GM12878 (cell line): ENCODE measurements at regions not wholly inside any gene's neighbourhood (a gene's known extent, or its start where the extent isn't known, plus 50 kb on each side); places are given as distances from the start of the nearest gene placed in this dataset.

Experiments
- ATAC-seq: fragments of 200-7000 bp; cut with Tn5 transposase; 3 replicates; pipeline ENCODE4 v1.9.1; 2020; ENCODE audit warnings: mild to moderate bottlenecking, moderate library complexity
- BruUV-seq: library from RNA; stranded (reverse); fragments of 400-500 nt; replicated peaks from 2 replicates; lab custom pipeline; 2021; lab: Mats Ljungman, UMichigan
- CTCF ChIA-PET: fragments of 300-600 bp; sonication (Branson Sonifier 250); formaldehyde crosslinking; extraction: SDS; loops from one replicate; lab custom pipeline; 2021; ENCODE audit warnings: inconsistent platforms; lab: Yijun Ruan, JAX
- POLR2A ChIA-PET: fragments of 350-600 bp; formaldehyde crosslinking; extraction: SDS; loops from one replicate; lab custom pipeline; 2021; ENCODE audit warnings: inconsistent platforms; lab: Charles Lee
- RAD21 ChIA-PET: fragments of 300-600 bp; sonication (Branson Sonifier 250); formaldehyde crosslinking; loops from one replicate; lab custom pipeline; 2023; ENCODE audit warnings: antibody characterized with exemption; ENCODE audit not compliant: unreplicated experiment; lab: Charles Lee
- SMC1A ChIA-PET: fragments of 300-600 bp; sonication (Branson Sonifier 250); formaldehyde crosslinking; loops from one replicate; lab custom pipeline; 2023; ENCODE audit not compliant: unreplicated experiment, uncharacterized antibody; lab: Charles Lee
- DNase-seq: peaks from one replicate; pipeline ENCODE4 v3.0.0-alpha.2; 2011; ENCODE audit warnings: low read depth, low spot score
- FAIRE-seq: peaks from 3 replicates; lab custom pipeline; 2011; peaks lifted over from hg19 to GRCh38; lab: Jason Lieb, UNC
- H2AFZ ChIP-seq: 2 replicates; pipeline ENCODE4 v1.6.0; 2011; ENCODE audit warnings: low read depth, low read length, control low read depth; ENCODE audit not compliant: control insufficient read depth
- H3K27ac ChIP-seq: 2 replicates; pipeline ENCODE4 v1.5.1; 2011; ENCODE audit warnings: control low read depth; ENCODE audit not compliant: control insufficient read depth, insufficient read depth
- H3K27me3 ChIP-seq, 2 experiments: replicated peaks in 1 of 2; 2 replicates each; pipeline versions ENCODE4 v1.6.0 to v1.6.1; 2011; ENCODE audit warnings: low read length in 1 of 2; ENCODE audit not compliant: control insufficient read depth in 2 of 2, insufficient read depth in 2 of 2
- H3K36me3 ChIP-seq, 2 experiments: 2 replicates each; pipeline ENCODE4 v1.5.1; 2011; ENCODE audit warnings: low read length in 1 of 2; ENCODE audit not compliant: control insufficient read depth in 2 of 2, insufficient read depth in 2 of 2
- H3K4me1 ChIP-seq: 2 replicates; pipeline ENCODE4 v1.6.1; 2011; ENCODE audit warnings: mild to moderate bottlenecking, low read length, moderate library complexity, mixed read lengths; ENCODE audit not compliant: control insufficient read depth, insufficient read depth
- H3K4me2 ChIP-seq: 2 replicates; pipeline ENCODE4 v1.6.0; 2011; ENCODE audit warnings: control low read depth; ENCODE audit not compliant: control insufficient read depth, insufficient read depth
- H3K4me3 ChIP-seq: fragments of 200-600 bp; sonication (generic); 2 replicates; pipeline ENCODE4 v1.5.1; 2016
- H3K79me2 ChIP-seq: 2 replicates; pipeline ENCODE4 v1.6.0; 2011; ENCODE audit warnings: low read length; ENCODE audit not compliant: control insufficient read depth, insufficient read depth
- H3K9ac ChIP-seq: 2 replicates; pipeline ENCODE4 v1.8.0; 2011; ENCODE audit warnings: low read length, control low read depth, mixed read lengths; ENCODE audit not compliant: control insufficient read depth, insufficient read depth
- H3K9me3 ChIP-seq: replicated peaks from 3 replicates; pipeline ENCODE4 v1.5.1; 2011; ENCODE audit warnings: mild to moderate bottlenecking, low read length; ENCODE audit not compliant: control insufficient read depth, insufficient read depth
- H4K20me1 ChIP-seq: 2 replicates; pipeline ENCODE4 v1.6.0; 2011; ENCODE audit not compliant: control insufficient read depth, insufficient read depth
- CHD4 ChIP-seq: fragments of 200-600 bp; sonication (generic); IDR thresholded peaks from 2 replicates; pipeline ENCODE4 v1.6.1; 2016; ENCODE audit warnings: mild to moderate bottlenecking
- CREB1 ChIP-seq: IDR thresholded peaks from 2 replicates; pipeline ENCODE4 v1.6.1; 2012; ENCODE audit warnings: low read depth, mild to moderate bottlenecking, inconsistent platforms
- DPF2 ChIP-seq: fragments of 450-650 bp; IDR thresholded peaks from 2 replicates; pipeline ENCODE4 v1.6.1; 2017; ENCODE audit warnings: mild to moderate bottlenecking
- FOS ChIP-seq: IDR thresholded peaks from 3 replicates; pipeline ENCODE4 v1.6.1; 2011; ENCODE audit warnings: borderline replicate concordance; ENCODE audit not compliant: insufficient read length; ENCODE audit errors: extremely low read depth
- KAT2A ChIP-seq: conservative IDR thresholded peaks from 2 replicates; pipeline ENCODE4 v1.6.1; 2011; ENCODE audit warnings: low read depth, low read length; ENCODE audit not compliant: control insufficient read depth
- MYB ChIP-seq: fragments of 150-350 bp; IDR thresholded peaks from 2 replicates; pipeline ENCODE4 v1.6.1; 2014; ENCODE audit warnings: mild to moderate bottlenecking, low read depth, low read length, borderline replicate concordance
- NFYA ChIP-seq: IDR thresholded peaks from 2 replicates; pipeline ENCODE4 v1.6.1; 2011; ENCODE audit warnings: low read depth, mild to moderate bottlenecking, low read length, improper control_type of control experiment, borderline replicate concordance
- NR2C1 ChIP-seq: fragments of 450-650 bp; IDR thresholded peaks from 2 replicates; pipeline ENCODE4 v1.6.1; 2017; ENCODE audit warnings: antibody characterized with exemption, mild to moderate bottlenecking, moderate library complexity
- PML ChIP-seq: IDR thresholded peaks from 2 replicates; pipeline ENCODE4 v1.6.1; 2012; ENCODE audit warnings: low read length, inconsistent platforms
- SMARCA5 ChIP-seq: fragments of 450-650 bp; IDR thresholded peaks from 2 replicates; pipeline ENCODE4 v1.6.1; 2017; ENCODE audit warnings: mild to moderate bottlenecking
- SREBF1 ChIP-seq: IDR thresholded peaks from 2 replicates; pipeline ENCODE4 v1.6.1; 2012; ENCODE audit warnings: mild to moderate bottlenecking, low read length
- SREBF2 ChIP-seq: IDR thresholded peaks from 2 replicates; pipeline ENCODE4 v1.6.1; 2012; ENCODE audit warnings: mild to moderate bottlenecking, low read length
- WRNIP1 ChIP-seq: IDR thresholded peaks from 2 replicates; pipeline ENCODE4 v1.6.1; 2011; ENCODE audit warnings: low read depth, low read length, improper control_type of control experiment, borderline replicate concordance
- ZNF207 ChIP-seq: fragments of 450-650 bp; IDR thresholded peaks from 2 replicates; pipeline ENCODE4 v1.6.1; 2014; ENCODE audit warnings: antibody characterized with exemption, mild to moderate bottlenecking, borderline replicate concordance
- whole genome bisulfite sequencing: methylation state at CpG from one replicate; pipeline ENCODE4 v1.1.6; 2016; ENCODE audit warnings: low lambda C conversion rate; ENCODE audit not compliant: insufficient replicate concordance, insufficient coverage; ENCODE audit errors: missing lambda C conversion rate; 5-methylcytosine and 5-hydroxymethylcytosine counted together
- in situ Hi-C: fragments of 300-500 bp; cut with MboI; formaldehyde crosslinking; loops from 9 replicates; pipeline ENCODE4 v1.14.3; 2018; ENCODE audit warnings: mixed read lengths
- intact Hi-C: fragments of 100-400 bp; cut with micrococcal nuclease; formaldehyde crosslinking; loops from one replicate; pipeline ENCODE4 v1.14.2; 2022; ENCODE audit not compliant: unreplicated experiment
- TF ChIP-seq, protein P1 (sequence below): IDR thresholded peaks from 2 replicates; pipeline ENCODE4 v1.6.1; 2012; ENCODE audit warnings: low read depth, low read length, improper control_type of control experiment
- TF ChIP-seq, protein P2 (sequence below): fragments of 450-650 bp; IDR thresholded peaks from 2 replicates; pipeline ENCODE4 v1.6.1; 2018; ENCODE audit warnings: mild to moderate bottlenecking, low read depth, moderate library complexity; ENCODE audit not compliant: partially characterized antibody
- TF ChIP-seq, protein P3 (sequence below): fragments of 450-650 bp; formaldehyde crosslinking; IDR thresholded peaks from 2 replicates; pipeline ENCODE4 v1.4.0; 2020; ENCODE audit warnings: mild to moderate bottlenecking, moderate library complexity

DNA sequence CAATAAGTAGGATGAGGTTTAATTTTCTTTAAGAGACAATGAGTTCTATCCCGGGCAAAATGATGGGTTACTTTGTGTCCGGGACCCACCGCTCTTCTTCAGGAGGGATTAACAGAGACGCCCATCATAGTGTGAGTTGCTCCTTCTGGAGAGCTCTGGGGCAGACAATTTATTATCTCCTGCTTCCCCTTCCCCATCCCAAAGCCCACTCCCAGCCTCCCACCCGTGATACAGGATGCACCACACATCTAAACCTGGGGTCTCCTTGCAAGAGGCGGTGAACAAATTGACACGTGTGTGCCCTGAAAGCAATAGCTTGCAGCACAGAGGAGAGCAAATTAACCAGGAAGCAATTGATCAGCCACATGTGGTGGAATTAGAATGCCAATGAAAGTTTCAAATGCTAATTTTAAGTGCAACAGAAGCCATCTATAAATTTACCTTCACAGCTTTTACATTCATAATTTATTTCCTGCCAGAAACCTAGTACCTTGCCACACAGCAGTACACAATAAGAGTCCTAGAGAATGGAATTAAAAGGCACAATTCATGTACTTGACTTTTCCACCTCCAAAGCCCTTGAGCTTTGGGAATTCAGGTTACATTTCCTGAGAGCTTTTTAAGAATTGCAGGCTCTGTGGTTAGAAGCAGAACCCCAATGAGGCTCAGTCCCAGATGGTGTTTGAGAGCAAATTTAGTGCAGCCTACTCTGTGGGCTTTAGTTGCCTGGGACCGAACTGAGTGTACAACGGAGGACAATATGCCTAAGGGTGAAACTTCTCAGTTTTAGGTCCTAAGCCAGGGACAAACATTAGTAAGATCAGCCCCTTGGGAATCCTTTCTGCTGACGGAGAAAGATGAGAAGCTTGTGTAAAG lies 399.6 kb downstream of the MED10 start:
- ATAC-seq (no peak), DNase-seq (no peak), FAIRE-seq (no peak)
- CTCF ChIA-PET: no interaction called here
- no TSS peak for BruUV-seq
- POLR2A ChIA-PET: no interaction called here
- H3K4me2 ChIP-seq: no peak overlapping the region
- in situ Hi-C loops: no loop called here
- H2AFZ ChIP-seq: no peak overlapping the region
- no peaks in the 10 kb centered on the region for H3K79me2 ChIP-seq
- intact Hi-C loops: no loop called here
- no peaks in the 10 kb centered on the region for H3K4me1 ChIP-seq
- H3K9ac ChIP-seq: no peak overlapping the region
- no peaks in the 10 kb centered on the region for H3K27me3 ChIP-seq
- no peak overlapping the region for H3K4me3 ChIP-seq
- WGBS: 21% methylated on average over 10 of the region's 10 CpGs
- H3K27ac ChIP-seq: no peak overlapping the region
- RAD21 ChIA-PET: no interaction called here
- H3K36me3 ChIP-seq: no peaks in the 10 kb centered on the region
- SMC1A ChIA-PET: interaction anchor here (1.3 kb wide), 1 partner anchor 31 kb away, joined by 3 read pairs; no protein-coding TSS in a partner anchor
- TF ChIP-seq KAT2A (no peak), SREBF2 (no peak), CHD4 (no peak), SMARCA5 (no peak), MYB (no peak), NFYA (no peak), ZNF207 (no peak), CREB1 (no peak), WRNIP1 (no peak), NR2C1 (no peak), FOS (no peak), PML (no peak), SREBF1 (no peak), DPF2 (no peak)
- TF ChIP-seq, protein P1, sequence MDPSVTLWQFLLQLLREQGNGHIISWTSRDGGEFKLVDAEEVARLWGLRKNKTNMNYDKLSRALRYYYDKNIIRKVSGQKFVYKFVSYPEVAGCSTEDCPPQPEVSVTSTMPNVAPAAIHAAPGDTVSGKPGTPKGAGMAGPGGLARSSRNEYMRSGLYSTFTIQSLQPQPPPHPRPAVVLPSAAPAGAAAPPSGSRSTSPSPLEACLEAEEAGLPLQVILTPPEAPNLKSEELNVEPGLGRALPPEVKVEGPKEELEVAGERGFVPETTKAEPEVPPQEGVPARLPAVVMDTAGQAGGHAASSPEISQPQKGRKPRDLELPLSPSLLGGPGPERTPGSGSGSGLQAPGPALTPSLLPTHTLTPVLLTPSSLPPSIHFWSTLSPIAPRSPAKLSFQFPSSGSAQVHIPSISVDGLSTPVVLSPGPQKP: no peak
- TF ChIP-seq, protein P2, sequence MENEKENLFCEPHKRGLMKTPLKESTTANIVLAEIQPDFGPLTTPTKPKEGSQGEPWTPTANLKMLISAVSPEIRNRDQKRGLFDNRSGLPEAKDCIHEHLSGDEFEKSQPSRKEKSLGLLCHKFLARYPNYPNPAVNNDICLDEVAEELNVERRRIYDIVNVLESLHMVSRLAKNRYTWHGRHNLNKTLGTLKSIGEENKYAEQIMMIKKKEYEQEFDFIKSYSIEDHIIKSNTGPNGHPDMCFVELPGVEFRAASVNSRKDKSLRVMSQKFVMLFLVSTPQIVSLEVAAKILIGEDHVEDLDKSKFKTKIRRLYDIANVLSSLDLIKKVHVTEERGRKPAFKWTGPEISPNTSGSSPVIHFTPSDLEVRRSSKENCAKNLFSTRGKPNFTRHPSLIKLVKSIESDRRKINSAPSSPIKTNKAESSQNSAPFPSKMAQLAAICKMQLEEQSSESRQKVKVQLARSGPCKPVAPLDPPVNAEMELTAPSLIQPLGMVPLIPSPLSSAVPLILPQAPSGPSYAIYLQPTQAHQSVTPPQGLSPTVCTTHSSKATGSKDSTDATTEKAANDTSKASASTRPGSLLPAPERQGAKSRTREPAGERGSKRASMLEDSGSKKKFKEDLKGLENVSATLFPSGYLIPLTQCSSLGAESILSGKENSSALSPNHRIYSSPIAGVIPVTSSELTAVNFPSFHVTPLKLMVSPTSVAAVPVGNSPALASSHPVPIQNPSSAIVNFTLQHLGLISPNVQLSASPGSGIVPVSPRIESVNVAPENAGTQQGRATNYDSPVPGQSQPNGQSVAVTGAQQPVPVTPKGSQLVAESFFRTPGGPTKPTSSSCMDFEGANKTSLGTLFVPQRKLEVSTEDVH: no peak
- TF ChIP-seq, protein P3, sequence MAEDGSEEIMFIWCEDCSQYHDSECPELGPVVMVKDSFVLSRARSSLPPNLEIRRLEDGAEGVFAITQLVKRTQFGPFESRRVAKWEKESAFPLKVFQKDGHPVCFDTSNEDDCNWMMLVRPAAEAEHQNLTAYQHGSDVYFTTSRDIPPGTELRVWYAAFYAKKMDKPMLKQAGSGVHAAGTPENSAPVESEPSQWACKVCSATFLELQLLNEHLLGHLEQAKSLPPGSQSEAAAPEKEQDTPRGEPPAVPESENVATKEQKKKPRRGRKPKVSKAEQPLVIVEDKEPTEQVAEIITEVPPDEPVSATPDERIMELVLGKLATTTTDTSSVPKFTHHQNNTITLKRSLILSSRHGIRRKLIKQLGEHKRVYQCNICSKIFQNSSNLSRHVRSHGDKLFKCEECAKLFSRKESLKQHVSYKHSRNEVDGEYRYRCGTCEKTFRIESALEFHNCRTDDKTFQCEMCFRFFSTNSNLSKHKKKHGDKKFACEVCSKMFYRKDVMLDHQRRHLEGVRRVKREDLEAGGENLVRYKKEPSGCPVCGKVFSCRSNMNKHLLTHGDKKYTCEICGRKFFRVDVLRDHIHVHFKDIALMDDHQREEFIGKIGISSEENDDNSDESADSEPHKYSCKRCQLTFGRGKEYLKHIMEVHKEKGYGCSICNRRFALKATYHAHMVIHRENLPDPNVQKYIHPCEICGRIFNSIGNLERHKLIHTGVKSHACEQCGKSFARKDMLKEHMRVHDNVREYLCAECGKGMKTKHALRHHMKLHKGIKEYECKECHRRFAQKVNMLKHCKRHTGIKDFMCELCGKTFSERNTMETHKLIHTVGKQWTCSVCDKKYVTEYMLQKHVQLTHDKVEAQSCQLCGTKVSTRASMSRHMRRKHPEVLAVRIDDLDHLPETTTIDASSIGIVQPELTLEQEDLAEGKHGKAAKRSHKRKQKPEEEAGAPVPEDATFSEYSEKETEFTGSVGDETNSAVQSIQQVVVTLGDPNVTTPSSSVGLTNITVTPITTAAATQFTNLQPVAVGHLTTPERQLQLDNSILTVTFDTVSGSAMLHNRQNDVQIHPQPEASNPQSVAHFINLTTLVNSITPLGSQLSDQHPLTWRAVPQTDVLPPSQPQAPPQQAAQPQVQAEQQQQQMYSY (CRISPR knock-in tag): no peak
- no peaks in the 10 kb centered on the region for H3K9me3 ChIP-seq
- H4K20me1 ChIP-seq: no peaks in the 10 kb centered on the region
